ENCODE measurements at regions not wholly inside any gene's neighbourhood (a gene's known extent, or its start where the extent isn't known, plus 50 kb on each side); places are given as distances from the start of the nearest gene placed in this dataset.

DNA sequence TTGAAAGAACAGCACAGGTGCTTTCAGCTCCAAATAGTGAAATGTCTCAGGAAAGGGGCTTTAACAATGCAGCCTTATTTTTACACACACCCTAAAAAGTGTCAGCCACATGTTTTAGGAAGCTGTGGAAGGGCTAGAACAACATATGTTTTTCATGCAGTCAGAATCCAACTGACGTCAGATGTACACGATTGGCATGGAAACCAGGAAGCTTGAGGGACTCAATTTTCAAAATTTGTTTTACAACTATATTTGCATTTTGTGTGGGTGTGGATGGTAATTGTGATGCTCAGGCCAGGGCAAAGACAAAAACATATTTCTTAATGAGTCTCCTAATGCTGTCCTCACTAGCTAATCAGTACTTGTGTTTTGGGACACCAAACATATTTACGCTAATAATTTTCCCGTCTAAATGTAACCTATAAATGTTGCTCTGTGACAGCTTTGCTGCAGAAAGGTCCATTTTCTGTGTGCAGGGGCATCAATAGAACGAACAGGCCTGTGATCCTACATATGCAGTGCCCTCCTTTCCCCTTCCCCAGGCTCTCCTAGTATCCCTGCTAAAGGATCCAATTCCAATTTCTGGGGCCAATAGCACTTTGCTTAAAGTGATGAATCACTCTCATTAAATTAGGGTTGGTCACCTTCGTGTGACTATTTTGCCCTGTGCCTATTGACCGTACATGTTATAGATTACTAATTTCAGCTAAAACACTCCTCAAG lies 434.0 kb upstream of the CDH5 start:
- no peak overlapping the region for H3K4me3 ChIP-seq (ENCODE audit: low read depth, low read length)
- in situ Hi-C loops (cut with HindIII; ENCODE audit: low sequenced_read_pairs), result no loop called here
- no peak for DNase-seq (ENCODE audit: low read depth, low spot score)
- TF ChIP-seq, protein P1, sequence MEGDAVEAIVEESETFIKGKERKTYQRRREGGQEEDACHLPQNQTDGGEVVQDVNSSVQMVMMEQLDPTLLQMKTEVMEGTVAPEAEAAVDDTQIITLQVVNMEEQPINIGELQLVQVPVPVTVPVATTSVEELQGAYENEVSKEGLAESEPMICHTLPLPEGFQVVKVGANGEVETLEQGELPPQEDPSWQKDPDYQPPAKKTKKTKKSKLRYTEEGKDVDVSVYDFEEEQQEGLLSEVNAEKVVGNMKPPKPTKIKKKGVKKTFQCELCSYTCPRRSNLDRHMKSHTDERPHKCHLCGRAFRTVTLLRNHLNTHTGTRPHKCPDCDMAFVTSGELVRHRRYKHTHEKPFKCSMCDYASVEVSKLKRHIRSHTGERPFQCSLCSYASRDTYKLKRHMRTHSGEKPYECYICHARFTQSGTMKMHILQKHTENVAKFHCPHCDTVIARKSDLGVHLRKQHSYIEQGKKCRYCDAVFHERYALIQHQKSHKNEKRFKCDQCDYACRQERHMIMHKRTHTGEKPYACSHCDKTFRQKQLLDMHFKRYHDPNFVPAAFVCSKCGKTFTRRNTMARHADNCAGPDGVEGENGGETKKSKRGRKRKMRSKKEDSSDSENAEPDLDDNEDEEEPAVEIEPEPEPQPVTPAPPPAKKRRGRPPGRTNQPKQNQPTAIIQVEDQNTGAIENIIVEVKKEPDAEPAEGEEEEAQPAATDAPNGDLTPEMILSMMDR (IDR thresholded peaks at IDR 0.05; ENCODE audit: low read depth, low read length), result no peak

DNA sequence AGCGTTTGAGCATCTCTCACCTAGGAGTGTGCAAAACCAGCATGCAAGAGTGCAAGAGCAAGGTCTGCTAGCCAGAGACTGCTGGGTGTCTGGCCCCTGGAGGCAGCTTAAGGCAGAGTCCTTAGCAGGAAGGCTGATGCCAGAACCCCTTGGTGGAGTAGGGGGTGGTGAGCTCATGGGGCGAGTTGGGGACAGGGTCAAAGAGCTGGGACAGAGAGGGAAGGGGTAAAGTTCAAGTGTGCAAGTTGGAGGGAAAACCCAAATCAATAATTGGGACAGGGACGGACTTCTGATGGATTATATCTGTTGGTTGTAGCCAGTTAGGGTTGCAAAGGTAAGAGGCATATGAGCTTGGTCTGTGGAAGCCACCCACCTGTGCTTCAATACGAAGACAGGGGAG lies 443.6 kb upstream of the CDH5 start:
- DNase-seq (ENCODE audit: low read depth, low spot score), result no peak
- no peak overlapping the region for H3K4me3 ChIP-seq (ENCODE audit: low read depth, low read length)
- in situ Hi-C loops (cut with HindIII; ENCODE audit: low sequenced_read_pairs), result no loop called here
- TF ChIP-seq, protein P1 (IDR thresholded peaks at IDR 0.05; ENCODE audit: low read depth, low read length), result no peak

DNA sequence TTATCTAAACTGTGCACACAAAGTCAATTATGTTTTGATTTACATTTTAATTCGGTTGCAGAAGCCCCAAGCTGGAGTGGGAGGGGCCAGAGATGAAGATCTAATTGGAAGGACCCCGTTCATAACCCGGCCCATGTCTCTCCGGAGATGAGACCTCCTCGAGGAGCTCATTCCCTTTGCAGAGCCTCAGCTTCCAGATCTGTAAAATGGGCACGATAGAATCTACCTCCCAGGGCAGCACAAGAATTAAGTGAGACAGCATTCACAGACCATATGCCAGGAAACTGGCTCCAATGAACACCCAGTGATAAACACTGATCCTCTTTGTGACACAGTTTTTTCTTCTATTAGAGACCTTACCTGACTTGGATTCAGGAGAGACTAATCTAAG lies 446.5 kb upstream of the CDH5 start:
- H3K4me3 ChIP-seq (ENCODE audit: low read depth, low read length), result no peak overlapping the region
- in situ Hi-C loops (cut with HindIII; ENCODE audit: low sequenced_read_pairs), result no loop called here
- no peak for DNase-seq (ENCODE audit: low read depth, low spot score)
- TF ChIP-seq, protein P1 (IDR thresholded peaks at IDR 0.05; ENCODE audit: low read depth, low read length), result no peak

DNA sequence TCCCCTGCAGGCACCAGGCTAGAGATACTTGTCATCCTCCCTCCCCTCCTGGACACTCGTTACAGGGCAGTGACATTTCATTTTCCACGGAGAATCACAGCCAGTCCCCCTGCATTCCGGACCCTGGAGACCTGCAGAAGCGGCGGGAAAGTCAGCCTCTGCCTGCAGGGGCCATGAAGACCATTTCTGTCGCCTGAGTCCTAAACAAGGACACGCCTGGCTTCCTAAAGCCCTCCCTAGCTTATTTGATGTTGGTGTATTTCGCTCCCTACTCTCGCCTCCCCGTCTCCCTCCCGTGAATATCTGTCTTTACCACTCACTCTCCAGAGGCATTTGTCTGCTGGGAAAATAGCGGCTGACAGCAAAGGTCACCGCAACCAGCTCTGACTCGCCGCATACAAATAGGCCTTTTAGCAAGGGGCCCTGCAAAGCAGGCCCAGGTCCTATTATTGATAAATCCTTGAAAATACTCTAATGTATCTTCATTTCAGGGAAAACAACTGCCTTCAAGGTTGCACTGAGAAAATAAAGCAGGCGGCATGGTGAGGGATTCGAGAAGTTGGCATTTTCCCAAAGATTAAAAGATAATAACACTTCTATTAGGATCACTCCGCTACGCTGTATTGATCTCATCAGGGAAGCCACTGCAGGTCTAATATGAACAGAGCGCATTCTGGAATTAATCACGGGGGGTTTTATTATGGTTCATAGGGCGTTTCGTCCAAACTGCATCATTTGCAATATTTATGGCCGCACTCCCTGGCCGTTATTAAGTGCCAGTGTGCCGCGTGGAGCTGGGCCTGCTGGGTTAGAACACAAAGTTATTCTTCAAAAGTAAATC lies 447.1 kb upstream of the CDH5 start:
- no peak for DNase-seq (ENCODE audit: low read depth, low spot score)
- in situ Hi-C loops (cut with HindIII; ENCODE audit: low sequenced_read_pairs), result no loop called here
- TF ChIP-seq, protein P1 (IDR thresholded peaks at IDR 0.05; ENCODE audit: low read depth, low read length), result no peak

DNA sequence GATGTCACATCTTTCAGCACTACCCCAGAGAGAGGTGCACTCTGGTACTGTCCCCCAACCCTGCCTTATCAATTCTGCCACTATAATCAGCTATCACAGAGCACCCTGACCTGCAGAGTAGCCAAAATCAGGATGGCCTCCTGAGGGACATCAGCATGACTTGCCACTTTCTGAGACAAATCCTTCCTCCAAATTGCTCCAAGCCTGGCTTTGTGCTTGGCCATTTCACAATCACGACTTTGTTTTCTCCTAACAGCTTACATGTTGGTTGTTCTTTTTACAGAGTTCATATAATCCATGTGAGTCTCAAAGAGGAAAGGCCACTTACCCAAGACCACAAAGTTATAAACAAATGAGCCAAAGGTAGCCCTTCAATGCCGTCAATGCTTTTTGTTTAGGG lies 449.0 kb upstream of the CDH5 start:
- in situ Hi-C loops (cut with HindIII; ENCODE audit: low sequenced_read_pairs), result no loop called here
- no peak overlapping the region for H3K4me3 ChIP-seq (ENCODE audit: low read depth, low read length)
- no peak for DNase-seq (ENCODE audit: low read depth, low spot score)
- TF ChIP-seq, protein P1 (IDR thresholded peaks at IDR 0.05; ENCODE audit: low read depth, low read length), result no peak

More for the DNA sequence above, 447.1 kb upstream of the CDH5 start:
- no peak overlapping the region for H3K4me3 ChIP-seq (ENCODE audit: low read depth, low read length)

DNA sequence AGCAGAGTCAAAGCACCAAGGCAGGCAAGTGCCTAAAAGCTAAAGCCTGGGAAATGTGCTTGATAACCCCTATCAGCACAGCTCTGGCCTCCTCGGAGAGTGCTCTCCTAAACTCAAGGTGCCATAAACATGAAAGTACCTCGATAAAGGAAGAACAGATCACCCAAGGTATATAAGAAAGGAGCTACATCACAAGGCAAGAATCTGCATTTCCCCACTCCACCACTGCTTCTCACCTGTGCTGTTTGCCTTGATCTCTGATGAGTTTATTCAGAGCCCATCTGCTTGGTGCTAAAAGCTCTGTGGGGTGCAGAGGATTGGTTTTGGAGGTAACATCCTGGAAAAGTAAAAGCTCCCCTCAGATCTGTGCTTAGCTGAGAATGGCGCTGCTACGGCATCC lies 449.5 kb upstream of the CDH5 start:
- no peak overlapping the region for H3K4me3 ChIP-seq (ENCODE audit: low read depth, low read length)
- no peak for DNase-seq (ENCODE audit: low read depth, low spot score)
- TF ChIP-seq, protein P1 (IDR thresholded peaks at IDR 0.05; ENCODE audit: low read depth, low read length), result no peak
- in situ Hi-C loops (cut with HindIII; ENCODE audit: low sequenced_read_pairs), result no loop called here
